Kasumi-1 (cell line): ENCODE measurements at regions not wholly inside any gene's neighbourhood (a gene's known extent, or its start where the extent isn't known, plus 50 kb on each side); places are given as distances from the start of the nearest gene placed in this dataset.
"Not testable (repeated sequence)": the region's sequence is repeated elsewhere in the genome, so short reads cannot be mapped to it uniquely, and the experiment has no call there.

Experiments
- DNase-seq, 2 experiments: peaks; one replicate each; lab custom pipeline; 2025; lab: John Stamatoyannopoulos, UW

- no peak for DNase-seq
Observed at GRCh38 chr1:238458899-238459298, 568.2 kb upstream of the ZP4 start.

GRCh38 chr1:238457610-238458009 lies 566.9 kb upstream of the ZP4 start:
- no peak for DNase-seq

- no peak for DNase-seq
Observed at GRCh38 chr1:238451781-238452310, 561.1 kb upstream of the ZP4 start.

GRCh38 chr1:238450976-238451375 lies 560.3 kb upstream of the ZP4 start:
- no peak for DNase-seq

- DNase-seq, result no peak
Observed at GRCh38 chr1:238443687-238444086, 553.0 kb upstream of the ZP4 start.

- DNase-seq, result no peak
Observed at GRCh38 chr1:238439511-238439910, 548.8 kb upstream of the ZP4 start.

GRCh38 chr1:238438311-238439270 lies 547.9 kb upstream of the ZP4 start:
- no peak for DNase-seq

GRCh38 chr1:238429703-238430102 lies 539.0 kb upstream of the ZP4 start:
- peak; percentile 4 to 19 for DNase-seq

- no peak for DNase-seq
Observed at GRCh38 chr1:238419209-238419608, 528.5 kb upstream of the ZP4 start.

GRCh38 chr1:238409932-238410331 lies 519.2 kb upstream of the ZP4 start:
- no peak for DNase-seq

- no peak for DNase-seq
Observed at GRCh38 chr1:238409191-238409850, 518.6 kb upstream of the ZP4 start.

GRCh38 chr1:238408737-238409136 lies 518.0 kb upstream of the ZP4 start:
- no peak for DNase-seq

- no peak for DNase-seq
Observed at GRCh38 chr1:238406098-238406860, 515.6 kb upstream of the ZP4 start.

- DNase-seq, result no peak
Observed at GRCh38 chr1:238404921-238405320, 514.2 kb upstream of the ZP4 start.

GRCh38 chr1:238404481-238404880 lies 513.8 kb upstream of the ZP4 start:
- DNase-seq, result no peak

GRCh38 chr1:238401144-238401543 lies 510.4 kb upstream of the ZP4 start:
- DNase-seq, result no peak

- peak in 1 of 2 experiments; percentile 6 for DNase-seq
Observed at GRCh38 chr1:238399558-238399957, 508.8 kb upstream of the ZP4 start.

- DNase-seq, result no peak
Observed at GRCh38 chr1:238396140-238396539, 505.4 kb upstream of the ZP4 start.

GRCh38 chr1:238384381-238384780 lies 493.7 kb upstream of the ZP4 start:
- DNase-seq, result peak in 1 of 2 experiments; percentile 3

- DNase-seq, result no peak
Observed at GRCh38 chr1:238380167-238380566, 489.4 kb upstream of the ZP4 start.

GRCh38 chr1:238379446-238379845 lies 488.7 kb upstream of the ZP4 start:
- DNase-seq, result not testable (repeated sequence)

- no peak for DNase-seq
Observed at GRCh38 chr1:238377280-238377919, 486.7 kb upstream of the ZP4 start.
